ENCODE measurements at regions not wholly inside any gene's neighbourhood (a gene's known extent, or its start where the extent isn't known, plus 50 kb on each side); places are given as distances from the start of the nearest gene placed in this dataset.

GRCh38 chr4:144817081-144817480, 171.1 kb downstream of the HHIP start:
- TF ChIP-seq POLR2A (IDR thresholded peaks at IDR 0.05; ENCODE audit: extremely low read depth, insufficient read length) (no peak), MAX (IDR thresholded peaks at IDR 0.05; ENCODE audit: low read depth, low read length) (no peak), CTCF (IDR thresholded peaks at IDR 0.05; ENCODE audit: low read depth, low read length) (no peak), MYC (IDR thresholded peaks at IDR 0.05; ENCODE audit: low read depth, low read length) (no peak)
- H3K4me3 ChIP-seq (ENCODE audit: low read depth, low read length), result no peak overlapping the region
- DNase-seq (ENCODE audit: low read depth), result no peak

- DNase-seq (ENCODE audit: low read depth), result no peak
- no peak for TF ChIP-seq MYC (IDR thresholded peaks at IDR 0.05; ENCODE audit: low read depth, low read length)
- no peak for TF ChIP-seq POLR2A (IDR thresholded peaks at IDR 0.05; ENCODE audit: extremely low read depth, insufficient read length)
- no peak for TF ChIP-seq CTCF (IDR thresholded peaks at IDR 0.05; ENCODE audit: low read depth, low read length)
- no peak for TF ChIP-seq MAX (IDR thresholded peaks at IDR 0.05; ENCODE audit: low read depth, low read length)
- H3K4me3 ChIP-seq (ENCODE audit: low read depth, low read length), result no peak overlapping the region
Observed at GRCh38 chr4:144818136-144818535, 172.2 kb downstream of the HHIP start.

GRCh38 chr4:144819591-144819990, 173.6 kb downstream of the HHIP start:
- no peak for DNase-seq (ENCODE audit: low read depth)
- no peak overlapping the region for H3K4me3 ChIP-seq (ENCODE audit: low read depth, low read length)
- TF ChIP-seq POLR2A (IDR thresholded peaks at IDR 0.05; ENCODE audit: extremely low read depth, insufficient read length) (no peak), CTCF (IDR thresholded peaks at IDR 0.05; ENCODE audit: low read depth, low read length) (no peak), MYC (IDR thresholded peaks at IDR 0.05; ENCODE audit: low read depth, low read length) (no peak), MAX (IDR thresholded peaks at IDR 0.05; ENCODE audit: low read depth, low read length) (no peak)

- no peak overlapping the region for H3K4me3 ChIP-seq (ENCODE audit: low read depth, low read length)
- TF ChIP-seq CTCF (IDR thresholded peaks at IDR 0.05; ENCODE audit: low read depth, low read length), result no peak
- TF ChIP-seq MAX (IDR thresholded peaks at IDR 0.05; ENCODE audit: low read depth, low read length), result no peak
- TF ChIP-seq POLR2A (IDR thresholded peaks at IDR 0.05; ENCODE audit: extremely low read depth, insufficient read length), result no peak
- TF ChIP-seq MYC (IDR thresholded peaks at IDR 0.05; ENCODE audit: low read depth, low read length), result no peak
- DNase-seq (ENCODE audit: low read depth), result no peak
Observed at GRCh38 chr4:144820011-144820727, 174.2 kb downstream of the HHIP start.

- TF ChIP-seq CTCF (IDR thresholded peaks at IDR 0.05; ENCODE audit: low read depth, low read length) (no peak), MYC (IDR thresholded peaks at IDR 0.05; ENCODE audit: low read depth, low read length) (no peak), POLR2A (IDR thresholded peaks at IDR 0.05; ENCODE audit: extremely low read depth, insufficient read length) (no peak), MAX (IDR thresholded peaks at IDR 0.05; ENCODE audit: low read depth, low read length) (no peak)
- no peak overlapping the region for H3K4me3 ChIP-seq (ENCODE audit: low read depth, low read length)
- DNase-seq (ENCODE audit: low read depth), result no peak
Observed at GRCh38 chr4:144820728-144821085, 174.8 kb downstream of the HHIP start.

Measured in NB4 (cell line).